Psoas muscle (tissue), 7 donors: ENCODE measurements at regions not wholly inside any gene's neighbourhood (a gene's known extent, or its start where the extent isn't known, plus 50 kb on each side); places are given as distances from the start of the nearest gene placed in this dataset.

ENCODE experiments used
- ATAC-seq, 4 donors: fragments of 200-7000 bp; cut with Tn5 transposase; one replicate each; pipeline ENCODE4 v1.9.1; 2020; ENCODE audit warnings: moderate library complexity in 3 of 4, mild to moderate bottlenecking in 2 of 4
- DNase-seq, 2 donors: peaks; one replicate each; pipeline ENCODE4 v3.0.0-alpha.2; 2020
- H3K27ac ChIP-seq: fragments of 200-600 bp; one replicate; pipeline ENCODE4 v1.8.0; 2022
- H3K27me3 ChIP-seq, 3 donors: fragments of 200-600 bp in 1 of 3; one replicate each; pipeline versions ENCODE4 v1.6.1 to v1.8.0; 2013 to 2022; ENCODE audit warnings: low read length in 2 of 3, mild to moderate bottlenecking in 2 of 3, moderate library complexity in 1 of 3; ENCODE audit not compliant: insufficient read depth in 3 of 3
- H3K36me3 ChIP-seq, 2 donors: fragments of 200-600 bp in 1 of 2; one replicate each; pipeline versions ENCODE4 v1.6.1 to v1.8.0; 2013 to 2022; ENCODE audit warnings: low read depth in 1 of 2, mild to moderate bottlenecking in 1 of 2, moderate library complexity in 1 of 2; ENCODE audit not compliant: insufficient read depth in 1 of 2
- H3K4me1 ChIP-seq: fragments of 200-600 bp; one replicate; pipeline ENCODE4 v1.8.0; 2022
- H3K4me3 ChIP-seq: fragments of 200-600 bp; one replicate; pipeline ENCODE4 v1.8.0; 2022; ENCODE audit warnings: mild to moderate bottlenecking
- H3K9me3 ChIP-seq: fragments of 200-600 bp; one replicate; pipeline ENCODE4 v1.8.0; 2022
- WGBS, 3 donors: extraction: QIAGEN DNeasy Blood & Tissue Kit; methylation state at CpG; one replicate each; pipeline versions ENCODE4 v1.1.6 to v1.1.7; 2013; 5-methylcytosine and 5-hydroxymethylcytosine counted together
- intact Hi-C, 2 donors: fragments of 100-400 bp; cut with DNase I; formaldehyde crosslinking; loops; one replicate each; pipeline versions ENCODE4 v1.11.0 to v1.14.2; 2022
- TF ChIP-seq, protein P1 (sequence below): fragments of 200-600 bp; IDR thresholded peaks from one replicate; pipeline ENCODE4 v1.8.0; 2022; ENCODE audit warnings: antibody characterized with exemption
- donor health status: healthy with polysubstance abuse.
- donor health status: DM: no; HTN: no; CAD: no; lungs with moderate emphysema.
- donor health status: Bipolar disorder and iron deficiency.
- donor health status: healthy.
- donor health status: DM: yes; HTN: yes; CAD: no.
- donor health status: DM: no; HTN: no; CAD: no.
- donor health status: DM: yes; HTN: yes; CAD: no.

GRCh38 chr2:120435671-120436459 is 89.9 kb downstream of the INHBB start:
- Histone ChIP-seq H3K36me3 (no peaks in the 10 kb centered on the region), H3K9me3 (no peaks in the 10 kb centered on the region), H3K27me3 (peaks cover 0 to 4% (median 0%) of the 10 kb centered on the region in 3 donors), H3K27ac (no peak overlapping the region), H3K4me3 (no peak overlapping the region), H3K4me1 (no peaks in the 10 kb centered on the region)
- WGBS, 3 donors = 76 to 79% (median 77%) methylated on average over 10 to 11 of the region's 11 CpGs
- ATAC-seq (peak in 1 of 4 donors; percentile 7), DNase-seq (no peak)
- TF ChIP-seq, protein P1, sequence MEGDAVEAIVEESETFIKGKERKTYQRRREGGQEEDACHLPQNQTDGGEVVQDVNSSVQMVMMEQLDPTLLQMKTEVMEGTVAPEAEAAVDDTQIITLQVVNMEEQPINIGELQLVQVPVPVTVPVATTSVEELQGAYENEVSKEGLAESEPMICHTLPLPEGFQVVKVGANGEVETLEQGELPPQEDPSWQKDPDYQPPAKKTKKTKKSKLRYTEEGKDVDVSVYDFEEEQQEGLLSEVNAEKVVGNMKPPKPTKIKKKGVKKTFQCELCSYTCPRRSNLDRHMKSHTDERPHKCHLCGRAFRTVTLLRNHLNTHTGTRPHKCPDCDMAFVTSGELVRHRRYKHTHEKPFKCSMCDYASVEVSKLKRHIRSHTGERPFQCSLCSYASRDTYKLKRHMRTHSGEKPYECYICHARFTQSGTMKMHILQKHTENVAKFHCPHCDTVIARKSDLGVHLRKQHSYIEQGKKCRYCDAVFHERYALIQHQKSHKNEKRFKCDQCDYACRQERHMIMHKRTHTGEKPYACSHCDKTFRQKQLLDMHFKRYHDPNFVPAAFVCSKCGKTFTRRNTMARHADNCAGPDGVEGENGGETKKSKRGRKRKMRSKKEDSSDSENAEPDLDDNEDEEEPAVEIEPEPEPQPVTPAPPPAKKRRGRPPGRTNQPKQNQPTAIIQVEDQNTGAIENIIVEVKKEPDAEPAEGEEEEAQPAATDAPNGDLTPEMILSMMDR = no peak
- intact Hi-C loops = no loop called here

GRCh38 chr2:120436460-120436739 is 90.5 kb downstream of the INHBB start:
- Histone ChIP-seq H3K4me1 (no peaks in the 10 kb centered on the region), H3K27me3 (peaks cover 0 to 4% (median 2%) of the 10 kb centered on the region in 3 donors), H3K9me3 (no peaks in the 10 kb centered on the region), H3K27ac (no peak overlapping the region), H3K4me3 (no peak overlapping the region), H3K36me3 (no peaks in the 10 kb centered on the region)
- peak; percentile 41 to 76 (median 52) for ATAC-seq
- WGBS, 3 donors = 73 to 86% (median 75%) methylated on average over 1 of the region's 1 CpG
- peak; percentile 61 to 85 for DNase-seq
- TF ChIP-seq, protein P1 = no peak
- intact Hi-C loops = no loop called here

- WGBS, 3 donors = 74 to 75% (median 75%) methylated on average over 7 of the region's 7 CpGs
- peaks cover 0 to 7% (median 4%) of the 10 kb centered on the region in 3 donors for H3K27me3 ChIP-seq
- no peak overlapping the region for H3K4me3 ChIP-seq
- TF ChIP-seq, protein P1 = peak; percentile 26
- H3K9me3 ChIP-seq = no peaks in the 10 kb centered on the region
- DNase-seq = no peak
- no peaks in the 10 kb centered on the region for H3K36me3 ChIP-seq
- no peak overlapping the region for H3K27ac ChIP-seq
- intact Hi-C loops = no loop called here
- H3K4me1 ChIP-seq = peaks cover 3% of the 10 kb centered on the region
- peak; percentile 18 to 49 (median 33) for ATAC-seq
Measured at GRCh38 chr2:120436885-120437603, 91.1 kb downstream of the INHBB start.

- Histone ChIP-seq H3K27me3 (peaks cover 0 to 12% (median 4%) of the 10 kb centered on the region in 3 donors), H3K36me3 (no peaks in the 10 kb centered on the region), H3K4me1 (peaks cover 3% of the 10 kb centered on the region), H3K9me3 (no peaks in the 10 kb centered on the region), H3K4me3 (no peak overlapping the region), H3K27ac (no peak overlapping the region)
- TF ChIP-seq, protein P1 = no peak
- DNase-seq (no peak), ATAC-seq (no peak)
- WGBS, 3 donors = 85 to 87% (median 87%) methylated on average over 8 to 10 of the region's 10 CpGs
- intact Hi-C loops = no loop called here
Measured at GRCh38 chr2:120437604-120438000, 91.7 kb downstream of the INHBB start.
